GM19324 (cell line): ENCODE measurements at regions not wholly inside any gene's neighbourhood (a gene's known extent, or its start where the extent isn't known, plus 50 kb on each side); places are given as distances from the start of the nearest gene placed in this dataset.

Experiments used
- ATAC-seq: cut with Tn5 transposase; IDR thresholded peaks from one replicate; pipeline ENCODE4 v1.9.1; 2021; ENCODE audit warnings: mild to moderate bottlenecking, moderate library complexity; ENCODE audit not compliant: unreplicated experiment, low FRiP score

DNA sequence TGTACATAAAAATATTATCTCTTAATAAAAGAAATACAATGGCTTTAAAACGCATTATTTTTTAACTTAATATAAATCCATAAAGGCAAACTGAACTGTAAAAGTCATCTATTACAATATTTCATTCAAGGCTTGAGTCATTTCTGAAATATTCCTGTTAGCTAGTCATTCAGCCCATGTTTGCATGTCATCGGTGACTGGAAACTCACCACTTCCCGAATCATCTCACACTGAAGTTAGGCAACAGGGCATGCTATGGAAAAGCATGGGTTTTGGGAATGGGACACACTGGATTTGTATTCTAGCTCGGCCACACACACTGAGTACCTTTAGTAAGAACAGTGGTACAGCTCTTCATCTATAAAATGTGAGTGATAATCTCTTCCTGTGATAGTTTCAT is 691.1 kb upstream of the C9orf72 start:
- no peak for ATAC-seq

DNA sequence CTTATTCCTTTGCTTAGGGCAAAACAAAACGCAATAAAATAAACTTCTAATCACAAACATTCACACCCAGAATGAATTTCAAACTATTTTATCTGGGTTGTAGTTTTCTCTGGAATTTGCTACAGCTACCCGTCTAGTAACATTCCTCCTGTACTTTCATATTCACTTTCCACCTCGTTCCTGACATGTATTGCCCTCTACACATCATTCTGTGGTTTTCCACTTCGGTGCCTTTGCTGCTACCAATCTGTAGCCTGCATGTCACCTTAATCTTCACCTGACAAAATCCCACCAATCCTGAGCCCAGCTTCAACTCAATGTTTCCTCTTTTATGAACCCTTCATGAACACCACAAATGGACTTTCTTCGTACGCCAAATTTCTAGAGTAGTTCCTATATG is 694.1 kb upstream of the C9orf72 start:
- ATAC-seq: no peak

DNA sequence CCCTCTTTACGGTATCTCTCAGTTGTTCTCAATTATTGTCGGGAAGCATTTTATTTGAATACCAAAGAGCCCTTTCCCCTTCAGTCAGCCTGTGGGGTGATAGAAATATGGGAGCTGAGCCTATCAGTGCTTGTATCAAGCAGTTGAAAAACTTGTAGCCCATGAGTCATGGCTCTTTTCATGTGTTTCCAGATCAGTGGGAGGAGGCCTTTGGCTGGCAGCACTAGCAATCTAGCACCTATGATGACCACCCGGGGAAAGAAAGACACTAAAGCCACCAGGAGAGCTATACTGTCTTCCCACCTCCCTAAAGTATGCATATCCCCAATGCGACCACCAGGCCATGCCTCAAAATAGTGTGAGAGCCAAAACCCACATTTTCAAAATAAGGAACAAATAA is 696.9 kb upstream of the C9orf72 start:
- ATAC-seq: no peak

DNA sequence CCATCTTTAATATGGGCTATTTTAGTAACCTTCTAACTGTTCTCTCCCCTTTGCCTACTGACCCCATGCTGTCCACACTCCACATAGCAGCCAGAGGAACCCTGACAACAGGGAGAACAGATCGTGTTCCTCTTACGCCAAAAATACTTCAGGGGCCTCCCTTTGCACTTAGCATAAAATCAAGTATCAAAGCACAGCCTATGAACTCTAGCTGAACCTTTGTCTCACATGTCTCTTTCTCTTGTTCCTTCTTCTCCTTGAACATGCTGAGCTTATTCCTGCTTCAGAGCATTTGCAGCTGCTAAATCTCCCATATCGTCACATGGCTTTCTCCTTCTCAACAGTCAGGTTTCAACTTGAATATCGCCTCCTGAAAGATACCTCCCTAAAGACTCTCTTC is 698.8 kb upstream of the C9orf72 start:
- no peak for ATAC-seq

DNA sequence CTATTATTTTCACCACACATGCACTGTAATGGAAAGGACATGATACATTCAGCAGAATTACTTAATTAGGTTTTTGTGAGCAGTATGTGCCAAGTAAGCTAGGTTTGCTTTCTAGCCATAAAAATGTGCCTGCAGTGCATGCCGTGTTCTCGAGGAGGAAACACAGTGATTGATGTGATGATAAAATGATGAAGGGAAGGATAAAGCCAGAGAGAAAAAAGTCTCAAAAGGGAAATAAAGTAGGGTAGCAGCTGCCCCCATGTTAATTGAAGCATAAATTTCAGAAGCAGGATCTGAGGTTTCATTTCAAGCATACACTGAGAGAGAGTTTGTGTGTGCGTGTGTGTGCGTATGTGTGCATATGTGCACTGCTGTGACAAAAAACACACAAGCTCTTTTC is 714.2 kb upstream of the C9orf72 start:
- ATAC-seq: no peak

DNA sequence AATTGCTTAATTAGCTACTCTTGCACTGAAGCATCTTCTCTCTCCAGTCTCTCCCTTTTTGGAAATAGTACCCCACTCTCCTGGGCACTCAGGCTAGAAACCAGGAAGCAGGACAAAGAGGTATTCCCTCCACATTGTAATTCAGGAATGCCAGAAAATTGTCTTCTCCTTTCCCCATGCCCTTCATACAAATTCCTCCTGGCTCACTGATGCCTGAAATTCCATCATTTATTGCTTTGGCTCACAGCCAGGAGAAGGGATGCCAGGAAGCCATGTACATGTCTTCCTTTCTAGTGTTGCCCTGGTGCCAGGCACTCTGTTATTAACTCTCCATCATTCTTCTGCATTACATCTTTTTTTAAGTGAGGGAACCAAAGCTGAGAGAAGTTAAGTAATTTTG is 716.5 kb upstream of the C9orf72 start:
- no peak for ATAC-seq

DNA sequence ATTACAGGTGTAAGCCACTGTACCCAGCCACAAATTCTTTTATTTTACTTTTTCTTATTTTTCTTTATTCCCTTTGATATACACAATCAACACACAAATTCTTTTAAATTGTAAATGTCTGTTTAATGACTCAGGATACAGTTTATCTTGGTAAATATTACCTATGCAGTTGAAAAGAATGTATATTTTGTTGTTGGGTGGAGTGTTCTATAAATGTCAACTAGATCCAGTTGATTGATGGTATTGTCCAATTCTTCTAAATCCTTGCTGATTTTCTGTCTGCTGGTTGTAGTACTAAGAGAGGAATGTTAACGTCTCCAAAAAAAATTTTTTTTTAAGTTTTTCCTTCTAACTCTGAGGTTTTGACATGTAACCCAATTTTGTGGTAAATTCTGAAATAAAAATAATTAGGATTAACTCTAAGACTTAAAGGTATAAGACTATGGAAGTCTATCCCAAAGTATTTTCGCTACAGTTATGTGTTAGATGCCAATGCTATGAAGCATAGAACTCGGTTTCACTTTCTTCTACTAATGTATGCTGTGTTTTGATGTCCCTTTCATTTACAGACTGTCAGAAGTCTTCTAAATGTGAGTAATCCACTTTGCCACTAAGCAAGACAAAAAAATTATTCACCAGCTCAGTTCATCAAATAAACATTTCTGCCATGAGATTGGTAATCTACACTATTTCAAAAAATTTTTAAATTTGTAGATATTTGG is 720.2 kb upstream of the C9orf72 start:
- ATAC-seq: no peak

DNA sequence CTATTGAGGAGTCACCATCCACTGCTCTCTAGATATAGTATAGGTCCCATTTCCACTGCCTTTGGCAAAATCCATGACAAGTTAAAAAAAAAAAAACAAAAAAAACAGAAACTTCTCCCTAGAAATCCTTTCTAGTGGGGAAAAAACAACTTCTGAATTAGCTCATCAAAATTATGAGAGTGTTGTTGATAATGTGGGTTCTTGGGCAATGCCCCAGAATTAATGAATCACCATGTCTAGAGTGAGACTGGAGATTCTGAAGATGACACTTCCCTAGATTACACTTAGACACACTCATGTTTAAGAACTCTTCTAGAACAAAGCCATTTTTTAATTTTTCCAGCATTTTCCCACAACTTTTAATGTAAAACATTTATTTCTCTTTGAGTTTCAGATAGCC is 728.0 kb upstream of the C9orf72 start:
- ATAC-seq: no peak

DNA sequence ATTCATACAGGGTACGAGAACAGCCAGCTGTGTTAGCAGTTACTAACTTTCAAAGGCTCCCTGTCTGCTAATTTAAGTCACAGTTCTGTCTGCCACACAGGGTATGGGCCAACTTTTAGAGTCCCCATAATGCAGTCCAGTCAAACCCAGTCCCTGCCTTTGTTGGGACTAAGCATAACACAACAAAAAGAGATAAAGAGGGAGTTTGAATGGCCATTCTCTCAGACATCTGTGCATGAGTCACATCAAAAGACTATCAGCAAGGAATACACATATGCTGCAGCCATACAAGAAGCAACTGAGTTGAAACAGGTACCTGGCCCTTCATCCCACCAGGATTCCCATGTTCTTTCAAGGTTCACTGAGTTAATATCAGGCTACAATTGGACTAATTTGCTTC is 744.5 kb upstream of the C9orf72 start:
- no peak for ATAC-seq

DNA sequence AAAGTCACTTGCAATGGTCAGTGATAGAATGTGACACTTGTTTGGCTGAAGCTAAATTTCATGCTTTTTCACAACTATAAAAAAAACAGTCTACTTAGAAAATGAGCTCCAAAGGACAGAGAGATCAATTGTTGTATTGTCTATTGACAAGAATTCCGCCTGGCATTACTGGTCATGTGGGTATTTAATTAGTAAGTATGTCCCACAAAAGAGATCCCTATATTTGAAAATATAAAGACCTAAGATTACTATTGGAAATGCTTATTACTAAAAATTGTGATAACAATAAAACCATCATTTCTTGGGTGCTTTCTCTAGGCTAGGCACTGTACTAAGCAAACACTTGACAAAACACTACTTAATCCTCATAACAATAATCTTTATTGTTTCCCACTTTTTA is 745.2 kb upstream of the C9orf72 start:
- no peak for ATAC-seq

DNA sequence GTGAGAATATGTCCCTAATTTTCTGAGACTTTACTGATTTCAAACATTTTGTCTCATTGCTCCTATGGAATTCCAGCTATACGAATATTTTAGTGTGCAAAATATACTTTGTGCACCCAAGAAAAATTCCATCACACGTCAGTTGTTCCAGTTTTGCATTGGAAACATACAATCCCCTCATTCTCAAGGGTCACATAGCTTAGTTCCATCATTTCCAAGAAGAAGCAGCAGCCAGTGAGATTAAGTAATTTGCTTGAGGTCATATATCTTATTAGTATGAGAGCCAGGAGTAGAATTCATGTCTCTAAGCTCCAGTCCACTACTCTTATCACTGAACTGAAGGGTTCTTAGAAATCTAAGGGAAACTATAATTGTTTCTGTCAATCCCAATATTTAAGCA is 746.7 kb upstream of the C9orf72 start:
- no peak for ATAC-seq

DNA sequence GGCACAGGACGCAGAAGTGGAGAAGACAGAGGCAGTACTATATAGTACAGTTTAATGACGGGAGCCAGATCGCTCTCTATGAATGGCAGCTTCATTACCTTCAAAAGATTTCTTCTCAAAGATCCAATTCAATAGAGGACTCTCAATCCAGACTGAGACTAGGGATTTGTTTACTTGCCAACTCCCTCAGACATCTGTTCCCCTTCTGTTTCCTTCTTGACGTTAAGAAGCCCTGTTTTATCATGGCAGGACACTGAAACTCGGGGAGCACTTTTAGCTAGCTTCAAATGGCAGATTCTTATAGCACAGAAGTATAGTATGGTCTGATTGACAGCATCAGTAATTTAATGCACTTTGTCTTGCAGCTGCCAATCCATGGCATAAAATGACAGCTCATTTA is 747.3 kb upstream of the C9orf72 start:
- no peak for ATAC-seq

DNA sequence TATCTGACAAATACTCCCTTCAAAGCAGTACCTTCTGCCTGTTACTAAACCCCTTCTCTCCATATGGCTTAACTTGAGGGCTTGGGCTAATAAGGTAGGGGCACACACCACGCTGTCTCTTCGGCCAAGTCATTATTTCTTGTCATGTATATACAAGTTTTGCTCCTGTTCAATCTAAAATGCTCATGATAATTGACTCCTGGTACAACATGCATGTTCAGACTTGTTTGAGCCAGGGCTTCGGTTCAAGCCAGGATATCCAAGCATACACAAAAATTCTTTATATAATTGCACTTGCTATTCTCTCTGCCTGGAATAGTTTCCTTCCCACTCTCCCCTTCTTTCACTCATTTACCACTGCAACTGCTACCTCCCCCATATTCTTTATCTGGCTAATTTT is 756.0 kb upstream of the C9orf72 start:
- ATAC-seq: no peak

DNA sequence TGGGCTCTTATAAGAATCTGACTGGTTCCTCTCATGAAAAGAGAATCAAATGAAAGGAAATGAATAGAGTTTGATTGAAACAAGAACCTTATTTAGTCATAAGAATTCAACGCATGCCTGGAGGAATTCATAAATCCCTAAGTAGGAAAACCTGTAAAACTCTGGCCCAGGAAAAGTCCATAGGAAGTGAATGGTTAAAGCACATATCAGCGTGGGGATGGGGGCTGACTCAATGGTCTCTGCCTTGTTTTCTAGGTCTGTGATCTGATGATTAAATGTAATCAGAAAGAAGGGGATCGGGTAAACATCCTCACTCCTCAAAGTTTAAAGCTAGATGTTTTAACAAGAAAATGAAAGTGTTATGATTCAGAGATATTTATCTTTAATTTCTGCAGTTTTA is 759.4 kb upstream of the C9orf72 start:
- no peak for ATAC-seq

DNA sequence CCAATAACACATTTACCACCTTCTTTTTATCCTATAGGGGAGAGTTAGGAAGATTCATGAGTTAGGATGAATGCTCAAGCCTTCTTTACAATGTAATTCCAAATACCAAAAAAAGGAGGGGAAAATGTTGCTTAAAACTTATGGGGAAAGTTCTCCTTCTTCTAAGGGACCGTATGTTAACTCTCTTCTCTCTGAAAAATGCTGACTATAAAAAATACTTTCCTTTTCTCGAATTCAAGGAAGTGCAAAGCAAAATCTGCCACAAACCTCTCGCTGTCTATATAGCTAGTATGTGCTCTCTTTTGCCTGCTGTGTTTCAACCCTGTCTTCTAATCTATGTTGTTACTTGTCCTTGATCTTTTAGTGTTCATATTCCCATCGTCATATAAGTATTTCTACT is 768.6 kb upstream of the C9orf72 start:
- ATAC-seq: no peak

DNA sequence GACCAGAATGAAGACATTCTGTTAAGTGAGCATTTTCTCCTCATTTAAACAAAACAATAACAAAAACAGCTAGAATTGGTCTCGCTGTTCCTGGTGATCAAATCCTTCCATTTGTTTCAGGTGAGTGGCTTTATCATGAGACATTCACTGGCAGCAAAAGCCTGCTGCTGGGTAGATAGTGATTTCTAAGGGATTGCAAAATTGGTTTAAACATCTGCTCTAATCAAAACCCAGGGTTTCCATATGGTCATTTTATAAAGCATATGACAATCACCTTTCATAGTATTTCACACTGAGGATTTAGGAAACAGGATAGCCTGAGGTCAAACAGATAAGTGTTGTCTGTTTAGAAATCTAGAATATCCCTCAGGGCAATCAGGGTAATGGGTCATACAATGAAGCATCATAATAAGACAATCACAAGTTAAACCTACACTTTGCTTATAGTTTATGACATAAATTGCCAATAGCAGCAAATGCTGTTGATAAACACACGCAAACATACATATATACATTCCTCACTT is 769.6 kb upstream of the C9orf72 start:
- ATAC-seq: no peak

DNA sequence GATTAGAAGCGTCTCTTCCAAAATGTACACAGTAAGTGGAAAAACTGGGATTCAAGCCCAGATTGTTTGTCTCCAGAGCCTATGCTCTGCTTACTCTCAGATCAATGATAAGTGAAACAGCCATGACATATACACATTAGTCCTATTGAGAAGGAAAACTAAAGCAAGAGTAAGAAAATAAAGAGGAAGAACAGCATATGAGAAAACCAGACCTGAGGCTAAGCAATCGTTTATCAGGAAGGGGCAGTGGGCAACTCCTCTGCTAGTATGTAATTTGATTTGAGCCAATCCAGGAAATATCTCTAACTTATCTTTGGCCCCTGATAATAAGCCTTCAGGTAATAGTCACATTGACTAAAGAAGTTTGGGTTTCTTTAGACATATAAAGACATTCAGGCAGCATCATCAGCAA is 789.9 kb upstream of the C9orf72 start:
- ATAC-seq: no peak

DNA sequence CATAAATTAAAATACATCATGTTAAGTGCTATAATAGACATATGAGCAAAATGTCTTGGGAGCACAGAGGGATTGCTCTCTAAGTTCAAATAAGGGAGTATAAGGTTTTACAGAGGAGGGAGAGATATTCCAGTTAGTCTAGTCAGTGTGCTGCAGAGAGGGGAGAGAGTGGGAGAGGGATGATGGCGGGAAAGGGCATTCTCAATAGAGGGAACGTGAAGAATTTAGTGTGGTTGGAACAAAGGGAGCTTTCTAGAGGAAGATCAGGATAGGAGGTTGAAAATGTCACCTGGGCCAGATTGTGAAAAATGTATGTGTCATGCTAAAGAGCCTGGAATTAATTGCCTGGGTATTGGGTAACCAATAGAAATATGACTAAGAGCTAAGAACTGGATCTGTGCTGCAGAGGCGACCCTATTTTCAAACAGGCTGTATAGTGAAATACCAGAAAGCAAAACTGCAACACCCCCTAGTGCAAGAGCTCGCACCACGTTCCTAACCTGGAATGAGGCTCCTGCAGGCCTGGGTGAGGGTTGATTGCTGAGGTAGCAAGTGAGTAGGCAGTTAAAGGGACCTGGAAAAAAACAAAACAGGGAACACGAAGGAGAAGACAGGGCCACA is 791.8 kb upstream of the C9orf72 start:
- no peak for ATAC-seq

DNA sequence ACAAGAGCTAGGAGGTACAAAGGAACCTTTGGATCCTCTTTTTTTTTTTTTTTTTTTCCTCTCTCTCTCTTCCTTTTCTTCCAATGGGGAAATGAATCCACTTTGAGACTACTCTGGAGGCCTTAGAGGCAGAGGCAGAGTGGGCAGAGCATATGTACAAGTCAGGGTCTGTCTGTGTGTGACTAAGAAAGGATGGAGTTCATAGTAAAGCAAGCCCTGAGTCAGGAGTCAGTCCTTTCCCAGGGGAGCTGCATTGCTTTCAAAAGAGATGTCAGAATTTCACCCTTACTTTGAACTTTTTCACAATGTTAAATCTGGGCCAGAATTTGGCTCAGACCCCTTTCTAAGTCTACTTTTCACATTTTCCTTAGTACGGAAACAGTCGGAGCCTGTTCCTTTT is 792.4 kb upstream of the C9orf72 start:
- ATAC-seq: no peak

DNA sequence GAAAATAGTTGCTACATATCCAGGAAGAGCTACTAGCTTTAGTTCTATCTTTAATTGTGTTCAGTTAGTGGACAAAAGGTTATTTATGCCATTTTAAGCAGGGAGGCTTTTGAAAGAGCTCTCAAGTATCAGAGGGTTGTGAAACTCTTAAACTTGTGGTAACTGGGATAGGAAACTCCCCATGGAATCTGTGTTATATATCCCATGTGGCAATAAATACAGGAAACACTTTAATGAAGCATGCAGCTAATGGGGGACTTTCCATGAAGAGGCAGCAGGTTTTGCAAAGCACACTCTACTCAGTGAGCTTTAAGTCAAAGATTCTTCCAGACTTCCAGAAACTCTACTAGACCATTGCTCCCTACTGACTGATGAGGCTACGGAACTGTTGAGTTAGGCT is 805.0 kb upstream of the C9orf72 start:
- no peak for ATAC-seq

DNA sequence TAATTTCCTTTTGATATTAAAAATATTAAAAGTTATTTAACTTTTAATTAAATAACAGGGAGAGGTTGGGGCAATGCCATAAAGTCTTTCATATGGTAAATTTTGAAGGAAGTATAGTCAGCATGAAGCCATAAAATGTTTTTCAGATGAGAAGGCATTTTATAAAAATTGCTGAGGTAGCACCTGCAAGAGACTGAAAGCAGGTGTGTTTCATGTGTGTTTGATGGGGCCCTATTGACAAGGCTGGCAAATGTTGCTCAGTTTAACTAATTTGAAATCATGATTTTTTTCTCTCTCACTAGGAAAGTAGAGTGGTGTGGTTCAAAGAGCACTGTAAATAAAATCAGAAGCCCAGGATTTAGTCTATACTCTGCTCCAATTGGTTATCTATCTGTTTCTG is 805.8 kb upstream of the C9orf72 start:
- ATAC-seq: no peak

DNA sequence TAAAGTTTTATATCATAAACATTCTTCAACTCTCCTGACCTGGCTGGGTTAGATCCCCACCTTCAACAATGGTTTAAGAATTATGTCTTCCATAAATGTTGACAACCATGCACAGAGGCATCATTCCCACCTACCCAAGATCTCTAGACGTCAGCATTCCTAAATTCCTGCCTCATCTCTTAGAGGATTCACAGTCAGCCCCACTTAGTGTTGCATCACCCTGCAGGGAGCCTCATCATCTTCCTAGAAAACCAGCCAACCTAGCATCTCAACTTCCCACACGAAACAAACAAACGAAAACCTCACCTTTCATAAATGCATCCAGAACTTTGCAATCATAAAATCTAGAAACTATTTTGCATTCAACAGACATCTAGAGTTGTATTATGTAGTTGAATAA is 816.1 kb upstream of the C9orf72 start:
- no peak for ATAC-seq
